Keratinocyte (primary cell): ENCODE measurements at regions not wholly inside any gene's neighbourhood (a gene's known extent, or its start where the extent isn't known, plus 50 kb on each side); places are given as distances from the start of the nearest gene placed in this dataset.
A peak's percentile ranks its signal among the peaks of the same experiment; 100 is the strongest.

Experiments
- DNase-seq: peaks from one replicate; pipeline ENCODE4 v3.0.0-alpha.2; 2011; ENCODE audit warnings: low read depth, missing footprints, low spot score
- FAIRE-seq: peaks from 2 replicates; lab custom pipeline; 2011; peaks lifted over from hg19 to GRCh38; lab: Jason Lieb, UNC
- H2AFZ ChIP-seq: 2 replicates; pipeline ENCODE4 v1.6.0; 2012; ENCODE audit warnings: low read length, control low read depth, inconsistent platforms; ENCODE audit not compliant: control insufficient read depth
- H3K27ac ChIP-seq: 2 replicates; pipeline ENCODE4 v1.5.1; 2011; ENCODE audit warnings: low read length; ENCODE audit not compliant: control insufficient read depth, insufficient read depth
- H3K27me3 ChIP-seq: 3 replicates; pipeline ENCODE4 v1.6.0; 2011; ENCODE audit warnings: low read length; ENCODE audit not compliant: control insufficient read depth, insufficient read depth; ENCODE audit errors: extremely low read depth
- H3K36me3 ChIP-seq, 2 experiments: 2 replicates in 1 of 2; 3 replicates in 1 of 2; pipeline ENCODE4 v1.5.1; 2011; ENCODE audit warnings: low read length in 2 of 2, mild to moderate bottlenecking in 1 of 2; ENCODE audit not compliant: control insufficient read depth in 2 of 2, insufficient read depth in 2 of 2; ENCODE audit errors: extremely low read depth in 1 of 2
- H3K4me1 ChIP-seq: 3 replicates; pipeline ENCODE4 v1.5.1; 2011; ENCODE audit warnings: low read length; ENCODE audit not compliant: control insufficient read depth, insufficient read depth; ENCODE audit errors: extremely low read depth
- H3K4me2 ChIP-seq: 3 replicates; pipeline ENCODE4 v1.6.0; 2011; ENCODE audit warnings: low read depth, low read length; ENCODE audit not compliant: control insufficient read depth, insufficient read depth; ENCODE audit errors: extremely low read depth
- H3K4me3 ChIP-seq, 3 experiments: fragments of 200-600 bp in 1 of 3; sonication (generic) in 1 of 3; 2 replicates in 2 of 3; 3 replicates in 1 of 3; pipeline ENCODE4 v1.5.1; 2011 to 2016; ENCODE audit warnings: low read length in 3 of 3, mild to moderate bottlenecking in 3 of 3, control low read depth in 2 of 3, inconsistent platforms in 1 of 3, low read depth in 1 of 3, mixed read lengths in 1 of 3, mixed run types in 1 of 3, moderate library complexity in 1 of 3; ENCODE audit not compliant: control insufficient read depth in 2 of 3, insufficient read depth in 2 of 3; ENCODE audit errors: extremely low read depth in 1 of 3
- H3K79me2 ChIP-seq: 2 replicates; pipeline ENCODE4 v1.6.0; 2012; ENCODE audit warnings: low read length; ENCODE audit not compliant: control insufficient read depth, insufficient read depth
- H3K9ac ChIP-seq: 3 replicates; pipeline ENCODE4 v1.6.0; 2011; ENCODE audit warnings: low read length; ENCODE audit not compliant: control insufficient read depth, insufficient read depth; ENCODE audit errors: extremely low read depth
- H3K9me1 ChIP-seq: 3 replicates; pipeline ENCODE4 v1.6.0; 2011; ENCODE audit warnings: low read length; ENCODE audit not compliant: control insufficient read depth, insufficient read depth; ENCODE audit errors: extremely low read depth
- H3K9me3 ChIP-seq: 2 replicates; pipeline ENCODE4 v1.5.1; 2012; ENCODE audit warnings: low read depth, low read length; ENCODE audit not compliant: control insufficient read depth
- H4K20me1 ChIP-seq: 3 replicates; pipeline ENCODE4 v1.6.0; 2011; ENCODE audit warnings: low read length; ENCODE audit not compliant: control insufficient read depth, insufficient read depth; ENCODE audit errors: extremely low read depth
- EZH2 ChIP-seq: IDR thresholded peaks from one replicate; pipeline ENCODE4 v1.6.1; 2012; ENCODE audit warnings: inconsistent platforms, mild to moderate bottlenecking, low read length, moderate library complexity
- dilution Hi-C: fragments of 300-500 bp; cut with MboI; formaldehyde crosslinking; loops from one replicate; pipeline ENCODE4 v1.7.0; 2020; ENCODE audit warnings: low sequenced_read_pairs; ENCODE audit not compliant: extremely low pct_ligation_motif_present
- TF ChIP-seq, protein P1 (sequence below), 3 experiments: IDR thresholded peaks in 1 of 3; conservative IDR thresholded peaks in 1 of 3; optimal IDR thresholded peaks in 1 of 3; 2 replicates in 2 of 3; 3 replicates in 1 of 3; pipeline versions ENCODE3 to v1.5.1; 2011; ENCODE audit warnings: low read length in 3 of 3, mild to moderate bottlenecking in 3 of 3, moderate library complexity in 2 of 3, control low read depth in 1 of 3, inconsistent platforms in 1 of 3; ENCODE audit not compliant: insufficient read depth in 2 of 3; ENCODE audit errors: extremely low read depth in 1 of 3

DNA sequence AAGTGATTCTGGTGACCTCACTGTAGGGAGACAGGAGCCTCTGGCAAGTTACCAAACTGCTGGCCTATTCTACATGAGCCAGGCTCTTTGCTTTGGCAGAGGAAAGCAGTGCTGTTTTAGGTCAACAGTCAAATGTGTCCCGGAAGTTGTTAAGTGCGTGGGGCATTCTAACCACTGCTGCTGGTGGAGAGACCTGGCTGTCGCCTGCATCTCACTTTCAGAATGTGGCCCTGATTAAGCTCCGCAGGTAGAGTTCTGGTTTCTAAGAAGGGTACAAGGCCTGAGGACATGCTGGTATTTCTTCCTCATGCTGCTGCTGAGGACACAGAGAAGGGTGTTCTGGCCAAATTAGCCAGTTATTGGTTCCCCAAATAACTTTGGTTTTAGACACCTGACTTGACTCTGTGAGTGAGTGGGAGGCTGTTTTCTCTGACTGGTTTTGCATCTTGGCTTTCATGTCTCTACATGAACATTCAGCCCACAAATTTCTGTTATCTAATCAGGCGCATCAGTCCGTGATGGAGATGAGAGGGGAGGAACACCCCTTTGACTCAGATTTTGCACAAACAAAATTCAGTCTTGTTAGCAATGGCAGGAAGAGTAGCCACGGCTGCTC is 120.8 kb downstream of the LMO4 start:
- Histone ChIP-seq H3K4me2 (peak overlapping the region; percentile 32), H3K36me3 (no peaks in the 10 kb centered on the region), H2AFZ (no peak overlapping the region), H3K9me1 (no peaks in the 10 kb centered on the region), H3K27me3 (no peaks in the 10 kb centered on the region), H4K20me1 (no peaks in the 10 kb centered on the region), H3K9ac (no peak overlapping the region), H3K4me3 (no peak overlapping the region), H3K9me3 (no peaks in the 10 kb centered on the region), H3K4me1 (peaks cover 18% of the 10 kb centered on the region), H3K79me2 (no peaks in the 10 kb centered on the region), H3K27ac (no peak overlapping the region)
- FAIRE-seq (peak; percentile 34), DNase-seq (peak; percentile 2)
- dilution Hi-C loops = no loop called here
- TF ChIP-seq, protein P1, sequence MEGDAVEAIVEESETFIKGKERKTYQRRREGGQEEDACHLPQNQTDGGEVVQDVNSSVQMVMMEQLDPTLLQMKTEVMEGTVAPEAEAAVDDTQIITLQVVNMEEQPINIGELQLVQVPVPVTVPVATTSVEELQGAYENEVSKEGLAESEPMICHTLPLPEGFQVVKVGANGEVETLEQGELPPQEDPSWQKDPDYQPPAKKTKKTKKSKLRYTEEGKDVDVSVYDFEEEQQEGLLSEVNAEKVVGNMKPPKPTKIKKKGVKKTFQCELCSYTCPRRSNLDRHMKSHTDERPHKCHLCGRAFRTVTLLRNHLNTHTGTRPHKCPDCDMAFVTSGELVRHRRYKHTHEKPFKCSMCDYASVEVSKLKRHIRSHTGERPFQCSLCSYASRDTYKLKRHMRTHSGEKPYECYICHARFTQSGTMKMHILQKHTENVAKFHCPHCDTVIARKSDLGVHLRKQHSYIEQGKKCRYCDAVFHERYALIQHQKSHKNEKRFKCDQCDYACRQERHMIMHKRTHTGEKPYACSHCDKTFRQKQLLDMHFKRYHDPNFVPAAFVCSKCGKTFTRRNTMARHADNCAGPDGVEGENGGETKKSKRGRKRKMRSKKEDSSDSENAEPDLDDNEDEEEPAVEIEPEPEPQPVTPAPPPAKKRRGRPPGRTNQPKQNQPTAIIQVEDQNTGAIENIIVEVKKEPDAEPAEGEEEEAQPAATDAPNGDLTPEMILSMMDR (optimal IDR thresholded peaks at IDR 0.05 in 1 of 3, IDR thresholded peaks at IDR 0.05 in 1 of 3, conservative IDR thresholded peaks at IDR 0.05 in 1 of 3; ENCODE audit: extremely low read depth in 1 of 3, insufficient read depth in 2 of 3, low read length in 3 of 3) = no peak
- no peak for TF ChIP-seq EZH2

DNA sequence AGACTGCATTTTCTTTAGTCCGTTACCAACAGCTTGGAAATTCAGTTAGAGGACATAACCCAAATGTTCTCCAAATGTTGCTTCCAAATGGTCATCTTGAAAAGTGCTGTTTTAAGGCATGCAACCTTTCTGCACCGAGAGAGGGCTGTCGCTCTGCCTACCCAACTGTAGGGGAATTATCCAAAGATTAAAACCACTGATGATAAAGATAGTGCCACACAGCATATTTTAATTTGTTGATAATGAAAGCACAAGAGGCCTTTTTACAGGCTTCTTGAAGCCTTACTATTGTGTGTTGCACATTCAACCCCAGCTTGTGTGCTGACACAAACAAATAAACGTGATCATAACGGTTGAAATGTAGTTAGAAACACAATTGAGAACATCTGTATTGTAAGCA is 121.5 kb downstream of the LMO4 start:
- no peaks in the 10 kb centered on the region for H3K79me2 ChIP-seq
- H3K27me3 ChIP-seq = no peaks in the 10 kb centered on the region
- H3K36me3 ChIP-seq = no peaks in the 10 kb centered on the region
- no peaks in the 10 kb centered on the region for H4K20me1 ChIP-seq
- TF ChIP-seq, protein P1 (optimal IDR thresholded peaks at IDR 0.05 in 1 of 3, IDR thresholded peaks at IDR 0.05 in 1 of 3, conservative IDR thresholded peaks at IDR 0.05 in 1 of 3; ENCODE audit: extremely low read depth in 1 of 3, insufficient read depth in 2 of 3, low read length in 3 of 3) = no peak
- no peak for TF ChIP-seq EZH2
- no peak for DNase-seq
- H3K4me1 ChIP-seq = peaks cover 18% of the 10 kb centered on the region
- H3K4me3 ChIP-seq = no peak overlapping the region
- no peaks in the 10 kb centered on the region for H3K9me3 ChIP-seq
- dilution Hi-C loops = no loop called here
- H3K9ac ChIP-seq = no peak overlapping the region
- no peak for FAIRE-seq
- peak overlapping the region; percentile 32 for H3K4me2 ChIP-seq
- no peaks in the 10 kb centered on the region for H3K9me1 ChIP-seq
- no peak overlapping the region for H3K27ac ChIP-seq
- no peak overlapping the region for H2AFZ ChIP-seq
